ENCODE measurements at regions not wholly inside any gene's neighbourhood (a gene's known extent, or its start where the extent isn't known, plus 50 kb on each side); places are given as distances from the start of the nearest gene placed in this dataset.
"Not testable (repeated sequence)": the region's sequence is repeated elsewhere in the genome, so short reads cannot be mapped to it uniquely, and the experiment has no call there.

DNA sequence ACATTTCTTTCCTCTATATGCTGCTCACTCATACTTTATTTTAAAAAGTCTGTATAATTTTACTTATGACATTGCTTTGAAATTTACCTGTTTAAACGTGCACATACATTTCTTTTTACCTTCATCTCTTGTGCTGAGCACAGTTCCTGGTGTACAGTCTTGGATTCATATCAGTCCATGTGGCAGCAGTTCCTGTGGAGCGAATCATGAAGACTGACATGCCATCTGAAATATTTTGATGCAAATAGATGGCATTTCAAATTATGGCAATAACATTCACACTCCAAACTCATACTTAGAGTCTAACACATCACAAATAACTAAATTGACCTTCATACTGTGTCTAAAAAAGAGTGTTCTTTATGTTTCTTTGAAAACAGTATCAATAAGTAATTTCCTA is 90.3 kb upstream of the CDH2 start:
- Histone ChIP-seq H4K20me1 (no peaks in the 10 kb centered on the region), H3K36me3 (no peaks in the 10 kb centered on the region), H3K9me3 (no peaks in the 10 kb centered on the region), H3K4me1 (no peaks in the 10 kb centered on the region), H3K27ac (no peak overlapping the region), H3K27me3 (no peaks in the 10 kb centered on the region), H3K4me2 (no peak overlapping the region), H3K9ac (no peak overlapping the region), H3K4me3 (no peak overlapping the region)
- TF ChIP-seq Cebpa-rat (IDR thresholded peaks at IDR 0.05), result no peak

GRCh38 chr18:28256166-28256565 is 79.2 kb upstream of the CDH2 start:
- Histone ChIP-seq H3K9ac (no peak overlapping the region), H3K27me3 (no peaks in the 10 kb centered on the region), H3K4me3 (no peak overlapping the region), H3K36me3 (no peaks in the 10 kb centered on the region), H4K20me1 (no peaks in the 10 kb centered on the region), H3K4me1 (no peaks in the 10 kb centered on the region), H3K27ac (no peak overlapping the region), H3K4me2 (no peak overlapping the region), H3K9me3 (no peaks in the 10 kb centered on the region)
- no peak for TF ChIP-seq Cebpa-rat (IDR thresholded peaks at IDR 0.05)

GRCh38 chr18:28248653-28249052 is 71.7 kb upstream of the CDH2 start:
- no peak overlapping the region for H3K9ac ChIP-seq
- H3K36me3 ChIP-seq, result no peaks in the 10 kb centered on the region
- H3K27me3 ChIP-seq, result no peaks in the 10 kb centered on the region
- no peak overlapping the region for H3K27ac ChIP-seq
- no peaks in the 10 kb centered on the region for H3K9me3 ChIP-seq
- H3K4me3 ChIP-seq, result no peak overlapping the region
- no peaks in the 10 kb centered on the region for H3K4me1 ChIP-seq
- no peak for TF ChIP-seq Cebpa-rat (IDR thresholded peaks at IDR 0.05)
- no peaks in the 10 kb centered on the region for H4K20me1 ChIP-seq
- no peak overlapping the region for H3K4me2 ChIP-seq

GRCh38 chr18:28240626-28241025 is 63.7 kb upstream of the CDH2 start:
- H3K4me1 ChIP-seq, H3K4me2 ChIP-seq, H3K36me3 ChIP-seq, H3K4me3 ChIP-seq, H3K27me3 ChIP-seq, H3K9ac ChIP-seq, H3K27ac ChIP-seq, H4K20me1 ChIP-seq, H3K9me3 ChIP-seq: not testable (repeated sequence)

GRCh38 chr18:28236487-28236886 is 59.6 kb upstream of the CDH2 start:
- Histone ChIP-seq H4K20me1 (no peaks in the 10 kb centered on the region), H3K4me1 (no peaks in the 10 kb centered on the region)
- TF ChIP-seq Cebpa-rat (IDR thresholded peaks at IDR 0.05), result no peak

More at GRCh38 chr18:28236487-28236886, 59.6 kb upstream of the CDH2 start:
- Histone ChIP-seq H3K27me3 (no peaks in the 10 kb centered on the region), H3K9ac (no peak overlapping the region), H3K4me2 (no peak overlapping the region), H3K36me3 (no peaks in the 10 kb centered on the region), H3K9me3 (no peaks in the 10 kb centered on the region), H3K27ac (no peak overlapping the region), H3K4me3 (no peak overlapping the region)
